SH-SY5Y (cell line): ENCODE measurements at regions not wholly inside any gene's neighbourhood (a gene's known extent, or its start where the extent isn't known, plus 50 kb on each side); places are given as distances from the start of the nearest gene placed in this dataset.

Source experiments
- GATA2 ChIP-seq: IDR thresholded peaks from 2 replicates; pipeline ENCODE4 v1.6.1; 2011; ENCODE audit warnings: mild to moderate bottlenecking, low read depth, low read length
- GATA3 ChIP-seq: IDR thresholded peaks from 2 replicates; pipeline ENCODE4 v1.6.1; 2011; ENCODE audit warnings: low read depth, mild to moderate bottlenecking, low read length, moderate library complexity

DNA sequence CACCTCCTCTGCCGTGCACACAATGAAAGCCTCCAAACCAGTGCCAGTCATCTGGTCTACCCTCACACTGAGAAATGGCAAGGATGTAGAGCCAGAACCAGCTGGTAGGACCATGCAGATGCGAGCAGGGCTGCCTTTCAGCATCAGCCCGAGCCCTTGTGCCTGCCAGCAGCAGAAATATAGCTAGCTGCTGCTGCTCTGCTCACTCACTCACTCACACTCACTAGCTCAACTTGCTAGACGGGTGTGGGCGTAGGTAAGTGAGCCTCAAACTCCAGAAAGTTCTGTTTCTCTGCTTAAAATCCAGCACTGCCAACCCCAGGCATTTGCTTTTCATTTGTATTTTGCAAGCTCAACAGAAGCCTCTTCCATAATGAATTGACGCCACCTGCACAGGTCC, 114.0 kb downstream of the DRD1 start:
- TF ChIP-seq GATA2 = no peak
- no peak for TF ChIP-seq GATA3
